ENCODE measurements at regions not wholly inside any gene's neighbourhood (a gene's known extent, or its start where the extent isn't known, plus 50 kb on each side); places are given as distances from the start of the nearest gene placed in this dataset.

DNA sequence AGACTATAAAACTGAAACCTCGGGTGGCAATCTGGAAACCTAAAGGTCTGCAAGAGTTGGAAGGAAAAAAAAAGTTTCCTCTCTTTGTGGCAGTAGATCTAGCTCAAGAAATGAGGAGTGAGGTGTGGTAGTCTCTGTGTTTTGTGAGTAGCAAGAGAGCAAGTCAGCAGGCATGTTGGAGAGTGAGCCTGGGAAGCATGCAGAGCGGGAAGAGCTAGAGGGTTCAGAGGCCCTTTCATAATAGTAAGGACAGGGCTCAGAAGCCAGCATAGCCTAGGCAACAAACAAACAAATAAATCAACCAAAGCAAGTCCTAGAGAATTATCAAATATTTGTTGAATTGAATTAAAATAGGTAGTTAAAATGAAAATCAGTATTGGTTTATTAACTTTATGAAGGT is 189.7 kb upstream of the CBLB start:
- no peak overlapping the region for H3K4me3 ChIP-seq
- DNase-seq = no peak
- H3K9me3 ChIP-seq = no peaks in the 10 kb centered on the region
- intact Hi-C loops (cut with DNase I) = no loop called here
- TF ChIP-seq, protein P1, sequence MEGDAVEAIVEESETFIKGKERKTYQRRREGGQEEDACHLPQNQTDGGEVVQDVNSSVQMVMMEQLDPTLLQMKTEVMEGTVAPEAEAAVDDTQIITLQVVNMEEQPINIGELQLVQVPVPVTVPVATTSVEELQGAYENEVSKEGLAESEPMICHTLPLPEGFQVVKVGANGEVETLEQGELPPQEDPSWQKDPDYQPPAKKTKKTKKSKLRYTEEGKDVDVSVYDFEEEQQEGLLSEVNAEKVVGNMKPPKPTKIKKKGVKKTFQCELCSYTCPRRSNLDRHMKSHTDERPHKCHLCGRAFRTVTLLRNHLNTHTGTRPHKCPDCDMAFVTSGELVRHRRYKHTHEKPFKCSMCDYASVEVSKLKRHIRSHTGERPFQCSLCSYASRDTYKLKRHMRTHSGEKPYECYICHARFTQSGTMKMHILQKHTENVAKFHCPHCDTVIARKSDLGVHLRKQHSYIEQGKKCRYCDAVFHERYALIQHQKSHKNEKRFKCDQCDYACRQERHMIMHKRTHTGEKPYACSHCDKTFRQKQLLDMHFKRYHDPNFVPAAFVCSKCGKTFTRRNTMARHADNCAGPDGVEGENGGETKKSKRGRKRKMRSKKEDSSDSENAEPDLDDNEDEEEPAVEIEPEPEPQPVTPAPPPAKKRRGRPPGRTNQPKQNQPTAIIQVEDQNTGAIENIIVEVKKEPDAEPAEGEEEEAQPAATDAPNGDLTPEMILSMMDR (IDR thresholded peaks at IDR 0.05) = no peak
- H3K4me1 ChIP-seq = no peaks in the 10 kb centered on the region
- H3K9ac ChIP-seq (ENCODE audit: low read depth in 2 of 2, low read length in 2 of 2) = no peak overlapping the region
- H3K27ac ChIP-seq = no peak overlapping the region
- no peaks in the 10 kb centered on the region for H3K36me3 ChIP-seq
- H3K27me3 ChIP-seq = no peaks in the 10 kb centered on the region

DNA sequence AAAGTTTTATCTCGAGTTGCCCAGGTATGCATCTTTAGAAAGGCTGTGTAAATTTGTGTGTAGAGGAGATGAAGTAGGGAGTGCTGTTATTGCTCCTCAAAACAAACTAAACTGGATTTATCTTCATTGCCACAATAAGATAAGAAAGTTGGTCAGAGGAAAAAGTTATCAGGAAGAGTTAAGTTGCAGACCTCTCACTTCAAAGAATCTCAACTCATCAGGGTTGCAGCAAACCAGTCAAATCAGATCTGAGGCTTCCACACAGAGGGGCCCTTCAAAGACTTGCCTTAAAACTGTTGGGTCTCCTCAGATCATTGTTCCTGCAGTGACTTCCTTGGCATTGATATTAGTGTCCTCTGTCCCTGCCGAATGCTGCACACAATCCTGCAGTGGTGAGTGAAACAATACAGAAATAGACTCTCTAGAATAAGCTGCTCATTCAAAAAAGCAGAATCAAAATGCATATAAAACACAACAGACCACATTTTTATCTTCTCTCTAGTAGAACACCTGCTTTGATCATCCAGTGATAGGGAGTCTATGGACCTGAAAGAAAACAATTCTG is 191.2 kb upstream of the CBLB start:
- TF ChIP-seq, protein P1 (IDR thresholded peaks at IDR 0.05) = no peak
- intact Hi-C loops (cut with DNase I) = no loop called here
- H3K9ac ChIP-seq (ENCODE audit: low read depth in 2 of 2, low read length in 2 of 2) = no peak overlapping the region
- no peak overlapping the region for H3K27ac ChIP-seq
- no peak overlapping the region for H3K4me3 ChIP-seq
- H3K9me3 ChIP-seq = no peaks in the 10 kb centered on the region
- H3K27me3 ChIP-seq = no peaks in the 10 kb centered on the region
- DNase-seq = no peak
- no peaks in the 10 kb centered on the region for H3K4me1 ChIP-seq
- H3K36me3 ChIP-seq = no peaks in the 10 kb centered on the region

DNA sequence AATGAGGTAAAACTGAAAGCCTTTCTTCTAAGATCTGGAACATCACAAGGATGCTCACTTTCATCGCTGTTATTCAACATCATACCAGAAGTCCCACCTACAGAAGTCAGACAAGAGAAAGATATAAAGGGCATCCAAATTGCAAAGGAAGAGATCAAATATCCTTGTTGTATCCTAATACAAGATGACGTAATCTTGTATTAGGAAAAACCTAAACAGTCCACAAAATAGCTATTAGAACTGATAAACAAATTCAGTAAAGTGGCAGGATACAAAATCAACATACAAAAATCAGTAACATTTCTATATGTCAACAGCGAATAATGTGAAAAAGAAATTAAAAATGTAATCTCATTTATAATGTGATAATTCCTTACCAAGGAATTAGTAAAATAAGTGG is 195.1 kb upstream of the CBLB start:
- Histone ChIP-seq H3K4me3 (no peak overlapping the region), H3K9ac (ENCODE audit: low read depth in 2 of 2, low read length in 2 of 2) (no peak overlapping the region), H3K27me3 (no peaks in the 10 kb centered on the region), H3K4me1 (no peaks in the 10 kb centered on the region), H3K36me3 (no peaks in the 10 kb centered on the region), H3K27ac (no peak overlapping the region), H3K9me3 (no peaks in the 10 kb centered on the region)
- DNase-seq = no peak
- TF ChIP-seq, protein P1 (IDR thresholded peaks at IDR 0.05) = no peak
- intact Hi-C loops (cut with DNase I) = no loop called here

DNA sequence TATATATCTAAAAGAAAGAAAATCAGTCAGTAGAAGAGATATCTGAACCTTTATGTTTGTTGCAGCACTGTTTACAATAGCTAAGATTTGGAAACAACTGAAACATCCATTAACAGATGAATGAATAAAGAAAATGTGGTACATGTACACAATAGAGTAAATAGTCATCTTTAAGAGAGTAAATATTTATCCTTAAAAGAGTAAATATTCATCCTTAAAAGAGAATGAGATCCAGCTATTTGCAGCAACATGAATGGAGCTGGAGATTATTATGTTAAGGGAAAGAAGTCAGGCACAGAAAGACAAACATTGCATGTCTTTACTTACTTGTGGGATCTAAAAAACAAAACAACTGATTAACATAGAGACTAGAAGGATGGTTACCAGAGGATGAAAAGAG is 197.0 kb upstream of the CBLB start:
- Histone ChIP-seq H3K9me3 (no peaks in the 10 kb centered on the region), H3K27ac (no peak overlapping the region), H3K27me3 (no peaks in the 10 kb centered on the region), H3K4me3 (no peak overlapping the region), H3K4me1 (no peaks in the 10 kb centered on the region), H3K9ac (ENCODE audit: low read depth in 2 of 2, low read length in 2 of 2) (no peak overlapping the region), H3K36me3 (no peaks in the 10 kb centered on the region)
- intact Hi-C loops (cut with DNase I) = no loop called here
- no peak for DNase-seq
- TF ChIP-seq, protein P1 (IDR thresholded peaks at IDR 0.05) = no peak

DNA sequence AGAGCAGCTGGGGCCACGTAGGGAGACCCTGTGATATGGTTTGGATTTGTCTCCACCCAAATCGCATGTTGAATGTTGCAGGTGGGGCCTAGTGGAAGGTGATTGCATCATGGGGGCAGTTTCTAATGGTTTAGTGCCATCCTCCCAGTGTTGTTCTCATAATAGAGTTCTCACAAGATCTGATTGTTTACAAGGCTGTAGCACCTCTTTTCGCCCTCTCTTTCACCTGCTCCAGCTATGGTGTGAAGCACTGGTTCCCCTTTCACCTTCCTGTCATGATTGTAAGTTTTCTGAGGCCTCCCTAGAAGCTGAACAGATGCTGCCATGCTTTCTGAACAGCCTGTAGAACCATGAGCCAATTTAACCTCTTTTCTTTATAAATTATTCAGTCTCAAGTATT is 198.9 kb upstream of the CBLB start:
- Histone ChIP-seq H3K27ac (no peak overlapping the region), H3K27me3 (no peaks in the 10 kb centered on the region), H3K4me3 (no peak overlapping the region), H3K9ac (ENCODE audit: low read depth in 2 of 2, low read length in 2 of 2) (no peak overlapping the region), H3K4me1 (no peaks in the 10 kb centered on the region), H3K9me3 (no peaks in the 10 kb centered on the region), H3K36me3 (no peaks in the 10 kb centered on the region)
- intact Hi-C loops (cut with DNase I) = no loop called here
- no peak for DNase-seq
- TF ChIP-seq, protein P1 (IDR thresholded peaks at IDR 0.05) = no peak

Measured in colonic mucosa (tissue), 4 donors.